GM12801 (cell line): ENCODE measurements at regions not wholly inside any gene's neighbourhood (a gene's known extent, or its start where the extent isn't known, plus 50 kb on each side); places are given as distances from the start of the nearest gene placed in this dataset.

Source experiments
- TF ChIP-seq, protein P1 (sequence below): IDR thresholded peaks from one replicate; pipeline ENCODE4 v1.5.1; 2011; ENCODE audit warnings: control low read depth; ENCODE audit not compliant: insufficient read length; ENCODE audit errors: extremely low read depth

DNA sequence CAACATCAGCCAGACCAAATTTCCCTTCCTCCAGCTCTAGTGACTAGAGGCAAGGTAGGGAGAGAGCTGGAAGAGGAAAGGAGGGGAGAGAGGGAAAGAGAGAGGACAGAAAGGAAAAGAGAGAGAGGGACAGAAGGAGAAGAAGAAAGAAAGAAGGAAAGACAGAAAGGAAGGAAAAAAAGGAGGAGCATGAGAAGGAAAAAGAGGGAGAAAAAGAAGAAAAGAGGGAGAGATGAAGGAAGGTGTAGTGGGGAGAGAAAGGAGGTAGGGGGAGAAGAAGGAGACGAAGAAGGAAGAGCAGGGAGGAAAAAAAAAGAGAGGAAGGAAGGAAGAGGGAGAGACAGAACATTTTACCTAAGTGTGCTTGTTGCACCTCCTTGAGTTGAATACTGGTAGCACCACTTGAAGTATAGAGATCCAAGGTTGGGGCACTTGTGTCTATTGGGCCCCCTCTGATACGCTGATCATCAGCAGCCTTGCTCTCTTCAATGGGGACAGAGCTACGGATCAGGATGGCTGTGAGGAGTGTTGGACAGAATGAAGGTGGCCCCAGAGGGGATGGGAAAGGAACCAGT, 232.5 kb downstream of the SUDS3 start:
- TF ChIP-seq, protein P1, sequence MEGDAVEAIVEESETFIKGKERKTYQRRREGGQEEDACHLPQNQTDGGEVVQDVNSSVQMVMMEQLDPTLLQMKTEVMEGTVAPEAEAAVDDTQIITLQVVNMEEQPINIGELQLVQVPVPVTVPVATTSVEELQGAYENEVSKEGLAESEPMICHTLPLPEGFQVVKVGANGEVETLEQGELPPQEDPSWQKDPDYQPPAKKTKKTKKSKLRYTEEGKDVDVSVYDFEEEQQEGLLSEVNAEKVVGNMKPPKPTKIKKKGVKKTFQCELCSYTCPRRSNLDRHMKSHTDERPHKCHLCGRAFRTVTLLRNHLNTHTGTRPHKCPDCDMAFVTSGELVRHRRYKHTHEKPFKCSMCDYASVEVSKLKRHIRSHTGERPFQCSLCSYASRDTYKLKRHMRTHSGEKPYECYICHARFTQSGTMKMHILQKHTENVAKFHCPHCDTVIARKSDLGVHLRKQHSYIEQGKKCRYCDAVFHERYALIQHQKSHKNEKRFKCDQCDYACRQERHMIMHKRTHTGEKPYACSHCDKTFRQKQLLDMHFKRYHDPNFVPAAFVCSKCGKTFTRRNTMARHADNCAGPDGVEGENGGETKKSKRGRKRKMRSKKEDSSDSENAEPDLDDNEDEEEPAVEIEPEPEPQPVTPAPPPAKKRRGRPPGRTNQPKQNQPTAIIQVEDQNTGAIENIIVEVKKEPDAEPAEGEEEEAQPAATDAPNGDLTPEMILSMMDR: no peak

DNA sequence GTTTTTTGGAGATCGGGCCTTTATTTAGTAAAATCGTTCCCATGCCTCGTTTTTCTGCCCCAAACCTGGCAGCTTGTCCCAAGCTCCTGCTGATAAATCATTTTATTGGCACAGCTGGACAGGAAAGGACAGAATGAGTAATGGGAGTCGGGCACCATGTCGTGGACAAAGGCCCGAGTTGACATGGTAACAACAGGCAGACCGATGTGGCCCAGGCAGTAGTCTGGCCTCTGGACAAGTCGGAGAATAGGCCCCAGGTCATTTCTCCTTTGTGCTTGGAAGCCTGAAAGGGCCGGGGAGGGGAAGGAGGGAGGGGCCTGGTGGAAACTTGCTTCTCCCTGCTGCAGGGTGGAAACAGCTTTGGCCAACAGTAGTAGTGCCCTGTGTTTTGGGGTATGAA, 234.9 kb downstream of the SUDS3 start:
- TF ChIP-seq, protein P1: no peak

DNA sequence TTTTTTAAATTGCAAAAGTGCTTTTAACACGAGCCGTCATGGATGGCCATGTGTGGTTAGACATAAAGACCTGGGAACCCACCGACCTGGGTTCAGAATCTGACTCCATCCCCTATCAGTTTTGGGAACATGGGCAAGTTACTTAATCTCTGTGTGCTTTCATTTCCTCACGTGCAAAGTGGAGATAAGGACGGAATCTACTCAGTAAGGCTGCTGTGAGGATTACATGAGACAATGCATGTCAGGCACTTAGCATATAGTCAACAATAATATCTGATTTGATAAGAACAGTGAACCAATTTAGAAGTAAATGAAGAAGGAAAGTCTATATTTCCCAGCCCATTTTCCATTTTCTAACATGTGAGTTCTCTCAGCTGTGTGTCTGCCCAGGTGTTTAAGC, 235.4 kb downstream of the SUDS3 start:
- TF ChIP-seq, protein P1: no peak

DNA sequence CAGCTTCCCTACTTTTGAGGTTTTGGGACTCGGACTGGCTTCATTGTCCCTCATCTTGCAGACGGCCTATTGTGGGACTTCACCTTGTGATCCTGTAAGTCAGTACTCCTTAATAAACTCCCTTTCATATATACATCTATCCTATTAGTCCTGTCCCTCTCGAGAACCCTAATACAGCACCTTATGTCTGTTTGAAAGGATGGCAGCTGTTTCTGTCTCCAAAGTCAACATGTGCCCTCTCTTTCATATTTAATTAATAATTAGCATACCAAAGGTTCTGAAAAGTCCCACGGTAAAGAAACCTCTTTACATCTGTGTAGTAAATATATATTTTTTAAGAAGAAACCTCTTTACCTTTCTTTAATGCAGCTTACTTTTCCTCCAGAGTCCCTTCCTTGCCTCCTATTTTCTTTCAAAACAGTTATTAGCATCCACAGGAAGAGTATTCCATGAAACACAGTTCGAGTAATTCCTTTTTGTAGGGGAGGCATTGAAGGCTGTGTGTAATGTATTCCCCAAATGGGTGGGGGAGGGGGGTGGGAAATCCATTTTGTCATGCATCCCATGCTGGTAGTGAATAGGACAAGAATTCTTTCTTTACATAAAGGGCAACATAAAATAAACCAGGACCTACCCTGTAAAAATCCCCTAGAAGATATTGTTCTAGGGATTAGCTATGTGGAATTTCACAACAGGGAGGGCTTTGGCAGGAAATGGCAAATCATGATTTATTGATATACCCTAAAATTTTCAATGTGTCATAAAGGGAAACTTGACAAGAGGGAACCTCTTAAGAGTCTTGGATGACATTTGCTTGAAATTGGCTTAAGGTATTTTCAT, 241.5 kb downstream of the SUDS3 start:
- TF ChIP-seq, protein P1: no peak

DNA sequence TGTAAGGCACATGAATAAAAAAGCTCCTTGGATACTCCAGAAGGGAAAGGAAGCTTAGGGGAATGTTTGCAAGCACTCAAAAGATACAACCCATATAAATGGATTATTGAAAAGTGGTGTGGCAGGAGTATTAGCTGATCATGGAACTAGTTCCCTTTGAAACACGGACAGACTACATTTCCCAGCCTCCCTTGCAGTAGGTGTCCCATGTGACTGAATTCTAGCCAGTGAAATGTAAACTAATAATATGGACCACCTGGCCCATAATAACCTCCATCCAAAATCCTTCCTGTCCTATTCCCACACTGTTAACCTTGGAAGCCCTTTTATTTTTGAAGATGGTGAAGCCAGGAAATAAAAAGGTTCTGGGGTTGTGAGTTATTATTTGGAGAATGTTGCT, 242.3 kb downstream of the SUDS3 start:
- TF ChIP-seq, protein P1: no peak

DNA sequence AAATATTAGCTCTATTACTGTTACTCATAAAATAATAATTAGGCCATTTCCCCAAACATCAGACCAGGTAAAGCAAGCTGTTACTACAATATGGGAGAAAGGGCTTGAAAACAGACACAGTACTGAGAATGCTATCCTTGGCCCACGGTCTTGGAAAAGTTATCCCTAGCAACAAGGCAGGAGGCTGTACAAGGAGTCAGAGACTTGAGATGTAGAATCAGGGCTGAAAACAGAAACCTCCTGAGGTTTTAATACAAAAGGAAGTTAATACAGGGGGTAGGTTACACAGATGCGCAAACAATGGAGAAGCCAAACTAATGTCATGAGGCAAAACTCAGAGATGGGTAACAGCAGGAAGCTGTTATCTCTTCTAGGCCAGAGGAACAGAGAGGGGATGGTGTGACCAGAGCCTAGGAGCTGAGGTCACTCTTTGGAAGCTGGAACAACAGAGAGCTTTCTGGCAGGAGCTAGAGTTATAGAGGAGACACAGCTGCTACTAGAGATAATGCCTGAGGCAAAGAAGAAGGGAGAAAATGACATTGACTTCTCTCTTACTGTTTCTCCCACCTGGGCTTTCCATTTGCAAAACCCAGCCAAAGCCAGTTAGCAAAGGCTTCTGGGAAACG, 248.8 kb downstream of the SUDS3 start:
- TF ChIP-seq, protein P1: no peak

DNA sequence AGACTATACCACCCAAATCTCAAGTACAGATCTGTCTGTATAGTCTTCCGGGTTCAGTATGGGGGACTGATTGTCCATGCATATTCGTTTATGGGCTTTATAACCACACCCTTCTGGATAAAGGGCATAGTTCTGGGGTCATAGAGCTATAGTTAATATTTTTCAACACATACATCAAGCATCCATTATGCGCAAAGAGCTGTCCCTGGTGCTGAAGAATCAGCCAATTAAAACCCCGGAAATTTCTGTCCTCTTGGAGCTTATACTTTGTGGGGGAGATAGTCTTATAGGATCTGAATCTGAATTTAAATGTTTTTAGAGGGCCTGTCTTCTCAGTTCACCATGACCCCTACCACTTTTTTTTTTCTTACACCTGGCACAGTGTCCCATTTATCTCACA, 256.7 kb downstream of the SUDS3 start:
- TF ChIP-seq, protein P1: no peak
